Panc1 (cell line): ENCODE measurements at regions not wholly inside any gene's neighbourhood (a gene's known extent, or its start where the extent isn't known, plus 50 kb on each side); places are given as distances from the start of the nearest gene placed in this dataset.
"Not testable (repeated sequence)": the region's sequence is repeated elsewhere in the genome, so short reads cannot be mapped to it uniquely, and the experiment has no call there.

Experiments
- ATAC-seq: fragments of 200-7000 bp; cut with Tn5 transposase; 2 replicates; pipeline ENCODE4 v1.9.1; 2020; ENCODE audit warnings: mild to moderate bottlenecking, moderate library complexity
- BruUV-seq: library from RNA; stranded (reverse); fragments of 400-500 nt; replicated peaks from 2 replicates; lab custom pipeline; 2021; lab: Mats Ljungman, UMichigan
- CTCF ChIA-PET: fragments of 300-600 bp; sonication (Branson Sonifier 250); formaldehyde crosslinking; loops from one replicate; lab custom pipeline; 2022; ENCODE audit warnings: antibody characterized with exemption; lab: Charles Lee
- POLR2A ChIA-PET: fragments of 300-600 bp; sonication (Branson Sonifier 250); formaldehyde crosslinking; loops from one replicate; lab custom pipeline; 2022; ENCODE audit warnings: antibody characterized with exemption; lab: Charles Lee
- DNase-seq: peaks from one replicate; pipeline ENCODE4 v3.0.0-alpha.2; 2010; ENCODE audit warnings: low read depth, low spot score
- H3K27ac ChIP-seq: 2 replicates; pipeline ENCODE4 v1.5.1; 2011; ENCODE audit warnings: mild to moderate bottlenecking, low read length, inconsistent platforms
- H3K27me3 ChIP-seq: fragments of 200-500 bp; sonication (Bioruptor generic); 2 replicates; pipeline ENCODE4 v1.6.0; 2014; ENCODE audit warnings: low read length, inconsistent platforms; ENCODE audit not compliant: control insufficient read depth, insufficient read depth
- H3K36me3 ChIP-seq: fragments of 200-500 bp; sonication (Bioruptor generic); 2 replicates; pipeline ENCODE4 v1.5.1; 2014; ENCODE audit warnings: inconsistent platforms, mild to moderate bottlenecking, low read length, moderate library complexity; ENCODE audit not compliant: control insufficient read depth, insufficient read depth
- H3K4me1 ChIP-seq: 2 replicates; pipeline ENCODE4 v1.5.1; 2011; ENCODE audit warnings: inconsistent platforms, mild to moderate bottlenecking, low read length, moderate library complexity; ENCODE audit not compliant: control insufficient read depth, insufficient read depth
- H3K4me3 ChIP-seq, 2 experiments: 2 replicates each; pipeline ENCODE4 v1.5.1; 2011 to 2012; ENCODE audit warnings: low read depth in 2 of 2, low read length in 2 of 2, mild to moderate bottlenecking in 2 of 2, inconsistent platforms in 1 of 2, moderate library complexity in 1 of 2
- H3K9me3 ChIP-seq: fragments of 200-500 bp; sonication (Bioruptor generic); 2 replicates; pipeline ENCODE4 v1.5.1; 2014; ENCODE audit warnings: low read depth, mild to moderate bottlenecking, inconsistent platforms, low read length, moderate library complexity; ENCODE audit not compliant: control insufficient read depth, insufficient read depth
- POLR2AphosphoS5 ChIP-seq: IDR thresholded peaks from 2 replicates; pipeline ENCODE4 v1.6.1; 2012; ENCODE audit warnings: mild to moderate bottlenecking, low read depth, low read length, moderate library complexity
- SIN3A ChIP-seq: IDR thresholded peaks from 2 replicates; pipeline ENCODE4 v1.6.1; 2012; ENCODE audit warnings: low read depth, mild to moderate bottlenecking, low read length, moderate library complexity, borderline replicate concordance; ENCODE audit not compliant: insufficient read depth
- TCF7L2 ChIP-seq: IDR thresholded peaks from 2 replicates; pipeline ENCODE4 v1.6.1; 2011; ENCODE audit warnings: mild to moderate bottlenecking, low read depth, low read length, inconsistent platforms
- in situ Hi-C: cut with HindIII; loops from 2 replicates; pipeline ENCODE4 v1.10.0; 2016; ENCODE audit warnings: low sequenced_read_pairs, low pct_unique_long_range_greater_than_20kb
- intact Hi-C: fragments of 100-400 bp; cut with micrococcal nuclease; formaldehyde crosslinking; loops from one replicate; pipeline ENCODE4 v1.10.0; 2022; ENCODE audit not compliant: unreplicated experiment
- TF ChIP-seq, protein P1 (sequence below): fragments of 450-650 bp; IDR thresholded peaks from 2 replicates; pipeline ENCODE4 v1.5.1; 2017; ENCODE audit warnings: mild to moderate bottlenecking
- TF ChIP-seq, protein P2 (sequence below), 2 experiments: IDR thresholded peaks; 2 replicates each; pipeline ENCODE4 v1.6.1; 2011 to 2012; ENCODE audit warnings: low read depth in 2 of 2, control low read depth in 1 of 2, low read length in 1 of 2, mild to moderate bottlenecking in 1 of 2, moderate library complexity in 1 of 2; ENCODE audit not compliant: insufficient read depth in 1 of 2

DNA sequence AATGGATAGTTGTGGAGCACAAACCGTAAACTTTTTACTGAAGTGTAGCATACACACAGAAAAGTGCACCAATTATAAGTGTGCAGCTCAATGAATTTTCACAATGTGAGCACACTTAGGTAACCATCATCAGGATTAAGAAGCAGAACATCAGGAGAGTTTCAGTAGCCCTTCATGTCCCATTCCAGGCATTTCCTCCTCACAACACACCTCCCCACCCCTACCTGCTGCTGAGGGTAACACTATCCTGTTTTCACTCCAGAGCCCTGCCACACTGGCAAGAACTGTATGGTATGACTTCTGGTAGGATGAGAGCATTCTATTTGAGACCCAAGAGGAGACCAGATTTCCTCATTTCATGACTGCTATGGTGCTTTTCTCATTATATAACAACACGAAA lies 166.5 kb downstream of the PPP1R3A start:
- in situ Hi-C loops = no loop called here
- no peaks in the 10 kb centered on the region for H3K36me3 ChIP-seq
- ChIA-PET POLR2A (interaction anchor here (0.7 kb wide), 1 partner anchor 203 kb away, joined by 3 read pairs; no protein-coding TSS in a partner anchor), CTCF (interaction anchor here (0.6 kb wide), 1 partner anchor 194 kb away, joined by 3 read pairs; no protein-coding TSS in a partner anchor)
- H3K9me3 ChIP-seq = no peaks in the 10 kb centered on the region
- H3K27me3 ChIP-seq = no peaks in the 10 kb centered on the region
- no peak overlapping the region for H3K27ac ChIP-seq
- intact Hi-C loops = no loop called here
- H3K4me1 ChIP-seq = no peaks in the 10 kb centered on the region
- TF ChIP-seq, protein P1, sequence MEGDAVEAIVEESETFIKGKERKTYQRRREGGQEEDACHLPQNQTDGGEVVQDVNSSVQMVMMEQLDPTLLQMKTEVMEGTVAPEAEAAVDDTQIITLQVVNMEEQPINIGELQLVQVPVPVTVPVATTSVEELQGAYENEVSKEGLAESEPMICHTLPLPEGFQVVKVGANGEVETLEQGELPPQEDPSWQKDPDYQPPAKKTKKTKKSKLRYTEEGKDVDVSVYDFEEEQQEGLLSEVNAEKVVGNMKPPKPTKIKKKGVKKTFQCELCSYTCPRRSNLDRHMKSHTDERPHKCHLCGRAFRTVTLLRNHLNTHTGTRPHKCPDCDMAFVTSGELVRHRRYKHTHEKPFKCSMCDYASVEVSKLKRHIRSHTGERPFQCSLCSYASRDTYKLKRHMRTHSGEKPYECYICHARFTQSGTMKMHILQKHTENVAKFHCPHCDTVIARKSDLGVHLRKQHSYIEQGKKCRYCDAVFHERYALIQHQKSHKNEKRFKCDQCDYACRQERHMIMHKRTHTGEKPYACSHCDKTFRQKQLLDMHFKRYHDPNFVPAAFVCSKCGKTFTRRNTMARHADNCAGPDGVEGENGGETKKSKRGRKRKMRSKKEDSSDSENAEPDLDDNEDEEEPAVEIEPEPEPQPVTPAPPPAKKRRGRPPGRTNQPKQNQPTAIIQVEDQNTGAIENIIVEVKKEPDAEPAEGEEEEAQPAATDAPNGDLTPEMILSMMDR = no peak
- TF ChIP-seq TCF7L2 = no peak
- TF ChIP-seq, protein P2, sequence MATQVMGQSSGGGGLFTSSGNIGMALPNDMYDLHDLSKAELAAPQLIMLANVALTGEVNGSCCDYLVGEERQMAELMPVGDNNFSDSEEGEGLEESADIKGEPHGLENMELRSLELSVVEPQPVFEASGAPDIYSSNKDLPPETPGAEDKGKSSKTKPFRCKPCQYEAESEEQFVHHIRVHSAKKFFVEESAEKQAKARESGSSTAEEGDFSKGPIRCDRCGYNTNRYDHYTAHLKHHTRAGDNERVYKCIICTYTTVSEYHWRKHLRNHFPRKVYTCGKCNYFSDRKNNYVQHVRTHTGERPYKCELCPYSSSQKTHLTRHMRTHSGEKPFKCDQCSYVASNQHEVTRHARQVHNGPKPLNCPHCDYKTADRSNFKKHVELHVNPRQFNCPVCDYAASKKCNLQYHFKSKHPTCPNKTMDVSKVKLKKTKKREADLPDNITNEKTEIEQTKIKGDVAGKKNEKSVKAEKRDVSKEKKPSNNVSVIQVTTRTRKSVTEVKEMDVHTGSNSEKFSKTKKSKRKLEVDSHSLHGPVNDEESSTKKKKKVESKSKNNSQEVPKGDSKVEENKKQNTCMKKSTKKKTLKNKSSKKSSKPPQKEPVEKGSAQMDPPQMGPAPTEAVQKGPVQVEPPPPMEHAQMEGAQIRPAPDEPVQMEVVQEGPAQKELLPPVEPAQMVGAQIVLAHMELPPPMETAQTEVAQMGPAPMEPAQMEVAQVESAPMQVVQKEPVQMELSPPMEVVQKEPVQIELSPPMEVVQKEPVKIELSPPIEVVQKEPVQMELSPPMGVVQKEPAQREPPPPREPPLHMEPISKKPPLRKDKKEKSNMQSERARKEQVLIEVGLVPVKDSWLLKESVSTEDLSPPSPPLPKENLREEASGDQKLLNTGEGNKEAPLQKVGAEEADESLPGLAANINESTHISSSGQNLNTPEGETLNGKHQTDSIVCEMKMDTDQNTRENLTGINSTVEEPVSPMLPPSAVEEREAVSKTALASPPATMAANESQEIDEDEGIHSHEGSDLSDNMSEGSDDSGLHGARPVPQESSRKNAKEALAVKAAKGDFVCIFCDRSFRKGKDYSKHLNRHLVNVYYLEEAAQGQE (IDR thresholded peaks at IDR 0.05; ENCODE audit: insufficient read depth in 1 of 2, low read depth in 2 of 2, low read length in 1 of 2) = no peak
- TF ChIP-seq SIN3A = no peak
- TF ChIP-seq POLR2AphosphoS5 = no peak
- no peak for DNase-seq
- ATAC-seq = no peak
- H3K4me3 ChIP-seq = no peak overlapping the region
- no TSS peak for BruUV-seq

DNA sequence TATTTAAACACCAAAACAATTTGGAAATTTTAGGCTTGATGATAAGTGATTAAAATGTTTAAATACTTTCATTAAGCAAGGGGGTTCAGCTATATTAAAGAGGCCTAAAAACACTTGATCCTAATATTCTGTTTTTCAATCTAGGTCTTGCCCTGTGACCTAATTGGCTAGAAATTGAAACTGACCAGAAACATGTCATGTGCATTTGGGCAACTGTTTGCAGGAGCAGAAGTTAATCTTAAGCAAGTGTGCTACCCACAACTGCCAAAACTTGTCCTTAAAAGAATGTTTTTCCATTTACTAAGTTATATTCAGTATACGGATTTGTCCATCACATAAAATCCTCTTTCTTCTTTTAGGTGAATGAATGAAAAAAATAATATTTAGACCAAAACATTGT lies 167.3 kb downstream of the PPP1R3A start:
- no peaks in the 10 kb centered on the region for H3K4me1 ChIP-seq
- TF ChIP-seq, protein P1 = no peak
- no peak for TF ChIP-seq SIN3A
- TF ChIP-seq, protein P2 (IDR thresholded peaks at IDR 0.05; ENCODE audit: insufficient read depth in 1 of 2, low read depth in 2 of 2, low read length in 1 of 2) = no peak
- no peak for TF ChIP-seq TCF7L2
- no peak for TF ChIP-seq POLR2AphosphoS5
- ChIA-PET CTCF (interaction anchor here (0.6 kb wide), 1 partner anchor 195 kb away, joined by 3 read pairs; no protein-coding TSS in a partner anchor), POLR2A (no interaction called here)
- H3K27ac ChIP-seq = no peak overlapping the region
- in situ Hi-C loops (no loop called here), intact Hi-C loops (no loop called here)
- BruUV-seq = no TSS peak
- H3K4me3 ChIP-seq = no peak overlapping the region
- DNase-seq = no peak
- no peaks in the 10 kb centered on the region for H3K27me3 ChIP-seq
- no peaks in the 10 kb centered on the region for H3K9me3 ChIP-seq
- ATAC-seq = no peak
- H3K36me3 ChIP-seq = no peaks in the 10 kb centered on the region

DNA sequence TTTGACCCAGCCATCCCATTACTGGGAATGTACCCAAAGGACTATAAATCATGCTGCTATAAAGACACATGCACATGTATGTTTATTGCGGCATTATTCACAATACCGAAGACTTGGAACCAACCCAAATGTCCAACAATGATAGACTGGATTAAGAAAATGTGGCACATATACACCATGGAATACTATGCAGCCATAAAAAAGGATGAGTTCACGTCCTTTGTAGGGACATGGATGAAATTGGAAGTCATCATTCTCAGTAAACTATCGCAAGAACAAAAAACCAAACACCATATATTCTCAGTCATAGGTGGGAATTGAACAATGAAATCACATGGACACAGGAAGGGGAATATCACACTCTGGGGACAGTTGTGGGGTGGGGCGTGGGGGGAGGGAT lies 170.4 kb downstream of the PPP1R3A start:
- H3K9me3 ChIP-seq, H3K4me1 ChIP-seq, H3K4me3 ChIP-seq, H3K27ac ChIP-seq, in situ Hi-C loops, DNase-seq, BruUV-seq, POLR2A ChIA-PET, CTCF ChIA-PET, intact Hi-C loops, H3K27me3 ChIP-seq, ATAC-seq, H3K36me3 ChIP-seq: not testable (repeated sequence)
